Progenitor cell of endocrine pancreas (in vitro differentiated cells): ENCODE measurements at regions not wholly inside any gene's neighbourhood (a gene's known extent, or its start where the extent isn't known, plus 50 kb on each side); places are given as distances from the start of the nearest gene placed in this dataset.

Experiments
- DNase-seq: peaks from one replicate; pipeline ENCODE4 v3.0.0; 2021; ENCODE audit warnings: low spot score; ENCODE audit not compliant: unreplicated experiment
- H3K27ac Mint-ChIP-seq: 2 replicates; pipeline ENCODE4 v1.8.0; 2021; ENCODE audit warnings: mild to moderate bottlenecking, moderate library complexity, mixed read lengths
- H3K27me3 Mint-ChIP-seq: 2 replicates; pipeline ENCODE4 v1.8.0; 2021; ENCODE audit warnings: mixed read lengths
- H3K36me3 Mint-ChIP-seq: 2 replicates; pipeline ENCODE4 v1.8.0; 2022; ENCODE audit warnings: mixed read lengths; ENCODE audit not compliant: insufficient read depth
- H3K4me1 Mint-ChIP-seq: 2 replicates; pipeline ENCODE4 v1.8.0; 2021; ENCODE audit warnings: low read depth, mixed read lengths
- H3K4me3 Mint-ChIP-seq: 2 replicates; pipeline ENCODE4 v1.8.0; 2021; ENCODE audit warnings: low read depth, mild to moderate bottlenecking, moderate library complexity, mixed read lengths
- H3K9me3 Mint-ChIP-seq: 2 replicates; pipeline ENCODE4 v1.8.0; 2021; ENCODE audit warnings: low read depth, mixed read lengths
- CTCF ChIP-seq: fragments of 200-600 bp; sonication (generic); IDR thresholded peaks from one replicate; pipeline ENCODE4 v1.5.0; 2021; ENCODE audit warnings: antibody characterized with exemption, mild to moderate bottlenecking; ENCODE audit not compliant: unreplicated experiment

- H3K4me1 Mint-ChIP-seq: peaks cover 5% of the 10 kb centered on the region
- H3K27ac Mint-ChIP-seq: no peak overlapping the region
- no peak for TF ChIP-seq CTCF
- H3K9me3 Mint-ChIP-seq: peaks cover 12% of the 10 kb centered on the region
- no peaks in the 10 kb centered on the region for H3K36me3 Mint-ChIP-seq
- DNase-seq: no peak
- no peaks in the 10 kb centered on the region for H3K27me3 Mint-ChIP-seq
- H3K4me3 Mint-ChIP-seq: no peak overlapping the region
Observed at GRCh38 chr2:88855620-88856408, 164.3 kb downstream of the RPIA start.

GRCh38 chr2:88856409-88857135 lies 165.1 kb downstream of the RPIA start:
- TF ChIP-seq CTCF: no peak
- no peak overlapping the region for H3K27ac Mint-ChIP-seq
- no peak overlapping the region for H3K4me3 Mint-ChIP-seq
- DNase-seq: no peak
- peaks cover 18% of the 10 kb centered on the region for H3K9me3 Mint-ChIP-seq
- no peaks in the 10 kb centered on the region for H3K27me3 Mint-ChIP-seq
- H3K36me3 Mint-ChIP-seq: no peaks in the 10 kb centered on the region
- H3K4me1 Mint-ChIP-seq: peaks cover 5% of the 10 kb centered on the region

- Mint-ChIP-seq H3K9me3 (peaks cover 19% of the 10 kb centered on the region), H3K4me1 (peaks cover 5% of the 10 kb centered on the region), H3K27me3 (no peaks in the 10 kb centered on the region), H3K36me3 (no peaks in the 10 kb centered on the region), H3K4me3 (no peak overlapping the region), H3K27ac (no peak overlapping the region)
- no peak for TF ChIP-seq CTCF
- DNase-seq: no peak
Observed at GRCh38 chr2:88857274-88857741, 165.8 kb downstream of the RPIA start.

- Mint-ChIP-seq H3K9me3 (peaks cover 19% of the 10 kb centered on the region), H3K27me3 (no peaks in the 10 kb centered on the region), H3K4me3 (no peak overlapping the region), H3K27ac (no peak overlapping the region), H3K4me1 (peaks cover 5% of the 10 kb centered on the region), H3K36me3 (no peaks in the 10 kb centered on the region)
- no peak for DNase-seq
- no peak for TF ChIP-seq CTCF
Observed at GRCh38 chr2:88857951-88858411, 166.5 kb downstream of the RPIA start.

GRCh38 chr2:88859461-88859860 lies 168.0 kb downstream of the RPIA start:
- no peak for DNase-seq
- H3K9me3 Mint-ChIP-seq: peaks cover 19% of the 10 kb centered on the region
- no peak for TF ChIP-seq CTCF
- no peak overlapping the region for H3K4me3 Mint-ChIP-seq
- H3K27ac Mint-ChIP-seq: no peak overlapping the region
- H3K27me3 Mint-ChIP-seq: no peaks in the 10 kb centered on the region
- H3K4me1 Mint-ChIP-seq: peaks cover 5% of the 10 kb centered on the region
- no peaks in the 10 kb centered on the region for H3K36me3 Mint-ChIP-seq
